ENCODE measurements at regions not wholly inside any gene's neighbourhood (a gene's known extent, or its start where the extent isn't known, plus 50 kb on each side); places are given as distances from the start of the nearest gene placed in this dataset.
"Not testable (repeated sequence)": the region's sequence is repeated elsewhere in the genome, so short reads cannot be mapped to it uniquely, and the experiment has no call there.

GRCh38 chr14:49105956-49106355 lies 480.2 kb downstream of the RPS29 start:
- POLR2A ChIA-PET = no interaction called here
- CTCF ChIA-PET = no interaction called here
- no peak for TF ChIP-seq LEF1 (IDR thresholded peaks at IDR 0.05; ENCODE audit: borderline replicate concordance)
- TF ChIP-seq FOXM1 (IDR thresholded peaks at IDR 0.05; ENCODE audit: borderline replicate concordance) = no peak
- no peak for TF ChIP-seq ZNF384 (IDR thresholded peaks at IDR 0.05)
- DNase-seq (ENCODE audit: extremely low spot score) = no peak

- DNase-seq (ENCODE audit: extremely low spot score) = no peak
- no peak for TF ChIP-seq FOXA1 (IDR thresholded peaks at IDR 0.05)
- no peak for TF ChIP-seq SUZ12 (IDR thresholded peaks at IDR 0.05)
- TF ChIP-seq CTBP1 (IDR thresholded peaks at IDR 0.05; ENCODE audit: borderline replicate concordance) = no peak
- TF ChIP-seq PKNOX1 (IDR thresholded peaks at IDR 0.05) = no peak
- TF ChIP-seq SP1 (IDR thresholded peaks at IDR 0.05) = no peak
- TF ChIP-seq ZNF384 (IDR thresholded peaks at IDR 0.05) = no peak
- no peak for TF ChIP-seq L3MBTL2 (conservative IDR thresholded peaks at IDR 0.05)
- no peak for TF ChIP-seq ELF4 (IDR thresholded peaks at IDR 0.05)
- no peak for TF ChIP-seq TARDBP (IDR thresholded peaks at IDR 0.05)
- no peak for TF ChIP-seq NFRKB (IDR thresholded peaks at IDR 0.05)
- no peak for TF ChIP-seq FOXM1 (IDR thresholded peaks at IDR 0.05; ENCODE audit: borderline replicate concordance)
- TF ChIP-seq FOXK2 (IDR thresholded peaks at IDR 0.05) = no peak
- TF ChIP-seq LEF1 (IDR thresholded peaks at IDR 0.05; ENCODE audit: borderline replicate concordance) = no peak
- no peak for TF ChIP-seq BHLHE40 (IDR thresholded peaks at IDR 0.05; ENCODE audit: borderline replicate concordance)
- no peak for TF ChIP-seq HDGF (IDR thresholded peaks at IDR 0.05; ENCODE audit: borderline replicate concordance)
- no peak for TF ChIP-seq ARNT (IDR thresholded peaks at IDR 0.05)
- ChIA-PET POLR2A (no interaction called here), CTCF (no interaction called here)
Observed at GRCh38 chr14:49105512-49105911, 480.7 kb downstream of the RPS29 start.

GRCh38 chr14:49092345-49092744 lies 493.8 kb downstream of the RPS29 start:
- TF ChIP-seq L3MBTL2 (conservative IDR thresholded peaks at IDR 0.05) = no peak
- no peak for TF ChIP-seq SUZ12 (IDR thresholded peaks at IDR 0.05)
- no peak for TF ChIP-seq PKNOX1 (IDR thresholded peaks at IDR 0.05)
- no peak for TF ChIP-seq FOXM1 (IDR thresholded peaks at IDR 0.05; ENCODE audit: borderline replicate concordance)
- TF ChIP-seq ZNF384 (IDR thresholded peaks at IDR 0.05) = no peak
- TF ChIP-seq FOXA1 (IDR thresholded peaks at IDR 0.05) = no peak
- no peak for TF ChIP-seq TARDBP (IDR thresholded peaks at IDR 0.05)
- DNase-seq (ENCODE audit: extremely low spot score) = no peak
- POLR2A ChIA-PET = no interaction called here
- CTCF ChIA-PET = no interaction called here

- DNase-seq (ENCODE audit: extremely low spot score) = no peak
- no peak for TF ChIP-seq FOXA1 (IDR thresholded peaks at IDR 0.05)
- no peak for TF ChIP-seq TARDBP (IDR thresholded peaks at IDR 0.05)
- TF ChIP-seq PKNOX1 (IDR thresholded peaks at IDR 0.05) = no peak
- no peak for TF ChIP-seq ZNF384 (IDR thresholded peaks at IDR 0.05)
- TF ChIP-seq ELF4 (IDR thresholded peaks at IDR 0.05) = no peak
- TF ChIP-seq ARNT (IDR thresholded peaks at IDR 0.05) = no peak
- no peak for TF ChIP-seq SP1 (IDR thresholded peaks at IDR 0.05)
- no peak for TF ChIP-seq CTBP1 (IDR thresholded peaks at IDR 0.05; ENCODE audit: borderline replicate concordance)
- no peak for TF ChIP-seq LEF1 (IDR thresholded peaks at IDR 0.05; ENCODE audit: borderline replicate concordance)
- TF ChIP-seq FOXM1 (IDR thresholded peaks at IDR 0.05; ENCODE audit: borderline replicate concordance) = no peak
- no peak for TF ChIP-seq NFRKB (IDR thresholded peaks at IDR 0.05)
- ChIA-PET POLR2A (no interaction called here), CTCF (no interaction called here)
Observed at GRCh38 chr14:49089107-49089506, 497.1 kb downstream of the RPS29 start.

- DNase-seq (ENCODE audit: extremely low spot score); POLR2A ChIA-PET; CTCF ChIA-PET: not testable (repeated sequence)
Observed at GRCh38 chr14:49073292-49073691, 512.9 kb downstream of the RPS29 start.

GRCh38 chr14:49058511-49058910 lies 527.7 kb downstream of the RPS29 start:
- no peak for TF ChIP-seq ZNF384 (IDR thresholded peaks at IDR 0.05)
- TF ChIP-seq FOXK2 (IDR thresholded peaks at IDR 0.05) = no peak
- no peak for TF ChIP-seq ELF4 (IDR thresholded peaks at IDR 0.05)
- no peak for TF ChIP-seq CTBP1 (IDR thresholded peaks at IDR 0.05; ENCODE audit: borderline replicate concordance)
- TF ChIP-seq SP1 (IDR thresholded peaks at IDR 0.05) = no peak
- TF ChIP-seq FOXA1 (IDR thresholded peaks at IDR 0.05) = no peak
- no peak for TF ChIP-seq NFRKB (IDR thresholded peaks at IDR 0.05)
- TF ChIP-seq HDGF (IDR thresholded peaks at IDR 0.05; ENCODE audit: borderline replicate concordance) = no peak
- TF ChIP-seq SUZ12 (IDR thresholded peaks at IDR 0.05) = no peak
- no peak for TF ChIP-seq L3MBTL2 (conservative IDR thresholded peaks at IDR 0.05)
- no peak for TF ChIP-seq PKNOX1 (IDR thresholded peaks at IDR 0.05)
- no peak for TF ChIP-seq BHLHE40 (IDR thresholded peaks at IDR 0.05; ENCODE audit: borderline replicate concordance)
- DNase-seq (ENCODE audit: extremely low spot score) = no peak
- CTCF ChIA-PET = no interaction called here
- POLR2A ChIA-PET = no interaction called here

Measured in HEK293T (cell line).